C4-2B (cell line): ENCODE measurements at regions not wholly inside any gene's neighbourhood (a gene's known extent, or its start where the extent isn't known, plus 50 kb on each side); places are given as distances from the start of the nearest gene placed in this dataset.

ENCODE experiments used
- CTCF ChIP-seq: fragments of 450-650 bp; conservative IDR thresholded peaks from 2 replicates; pipeline ENCODE4 v1.5.1; 2017; ENCODE audit warnings: mild to moderate bottlenecking
- ZFX ChIP-seq: fragments of 450-650 bp; IDR thresholded peaks from 2 replicates; pipeline ENCODE4 v1.6.1; 2017

- no peak for TF ChIP-seq CTCF
- no peak for TF ChIP-seq ZFX
Observed at GRCh38 chr7:153852261-153852660, 199.9 kb upstream of the DPP6 start.
